GM12874 (cell line): ENCODE measurements at regions not wholly inside any gene's neighbourhood (a gene's known extent, or its start where the extent isn't known, plus 50 kb on each side); places are given as distances from the start of the nearest gene placed in this dataset.

Experiments used
- CTCF ChIP-seq: IDR thresholded peaks from 2 replicates; pipeline ENCODE4 v1.5.1; 2011; ENCODE audit warnings: low read depth, mild to moderate bottlenecking, control low read depth, low read length, moderate library complexity; ENCODE audit not compliant: insufficient read depth

- TF ChIP-seq CTCF = no peak
Observed at GRCh38 chr3:5788496-5788895, 601.0 kb downstream of the EDEM1 start.

GRCh38 chr3:5791558-5791957 is 604.1 kb downstream of the EDEM1 start:
- no peak for TF ChIP-seq CTCF

GRCh38 chr3:5796541-5796940 is 609.0 kb downstream of the EDEM1 start:
- no peak for TF ChIP-seq CTCF

- no peak for TF ChIP-seq CTCF
Observed at GRCh38 chr3:5798809-5799208, 611.3 kb downstream of the EDEM1 start.

GRCh38 chr3:5799398-5799797 is 611.9 kb downstream of the EDEM1 start:
- TF ChIP-seq CTCF = no peak

GRCh38 chr3:5800965-5801364 is 613.5 kb downstream of the EDEM1 start:
- TF ChIP-seq CTCF = no peak

- peak; percentile 26; the same call in 1 of the 2 replicates for TF ChIP-seq CTCF
Observed at GRCh38 chr3:5806192-5806591, 618.7 kb downstream of the EDEM1 start.
